Vagina (tissue), 2 donors: ENCODE measurements at regions not wholly inside any gene's neighbourhood (a gene's known extent, or its start where the extent isn't known, plus 50 kb on each side); places are given as distances from the start of the nearest gene placed in this dataset.

Source experiments
- DNase-seq, 2 donors: peaks; one replicate each; pipeline ENCODE4 v3.0.0-alpha.2; 2017; ENCODE audit errors: extremely low spot score in 2 of 2
- H3K27ac ChIP-seq: fragments of 200-600 bp; sonication (generic); one replicate; pipeline ENCODE4 v1.5.1; 2019
- H3K27me3 ChIP-seq: fragments of 200-600 bp; sonication (generic); one replicate; pipeline ENCODE4 v1.5.1; 2019
- H3K36me3 ChIP-seq, 2 donors: fragments of 200-600 bp; sonication (generic); one replicate each; pipeline ENCODE4 v1.5.1; 2017 to 2019
- H3K4me1 ChIP-seq: fragments of 200-600 bp; sonication (generic); one replicate; pipeline ENCODE4 v1.5.1; 2019
- H3K4me3 ChIP-seq, 2 donors: fragments of 200-600 bp; sonication (generic); 1 replicate in 1 of 2; 2 replicates in 1 of 2; pipeline ENCODE4 v1.5.1; 2016 to 2019
- H3K9me3 ChIP-seq: fragments of 200-600 bp; sonication (generic); one replicate; pipeline ENCODE4 v1.5.1; 2019
- CTCF ChIP-seq, 3 experiments: fragments of 450-650 bp in 2 of 3; fragments of 200-600 bp in 1 of 3; sonication (generic) in 1 of 3; IDR thresholded peaks; one replicate each; pipeline ENCODE4 v1.5.1; 2017 to 2019; ENCODE audit warnings: antibody characterized with exemption in 3 of 3, mild to moderate bottlenecking in 2 of 3, moderate library complexity in 2 of 3
- POLR2A ChIP-seq, 2 donors: fragments of 450-650 bp; IDR thresholded peaks; one replicate each; pipeline ENCODE4 v1.6.1; 2017; ENCODE audit warnings: antibody characterized with exemption in 2 of 2, mild to moderate bottlenecking in 2 of 2, moderate library complexity in 2 of 2
- POLR2AphosphoS5 ChIP-seq, 2 donors: sonication (generic); formaldehyde crosslinking; IDR thresholded peaks; one replicate each; pipeline ENCODE4 v1.9.0; 2017; ENCODE audit warnings: antibody characterized with exemption in 2 of 2, mild to moderate bottlenecking in 2 of 2, low read depth in 1 of 2; ENCODE audit not compliant: insufficient read depth in 1 of 2
- intact Hi-C: fragments of 100-400 bp; cut with DNase I; formaldehyde crosslinking; loops from one replicate; pipeline ENCODE4 v1.15.1; 2023

GRCh38 chr9:103700195-103700962 is 393.7 kb upstream of the SMC2 start:
- Histone ChIP-seq H3K9me3 (no peaks in the 10 kb centered on the region), H3K4me3 (no peak overlapping the region), H3K27ac (no peak overlapping the region), H3K36me3 (no peaks in the 10 kb centered on the region), H3K4me1 (no peaks in the 10 kb centered on the region), H3K27me3 (no peaks in the 10 kb centered on the region)
- TF ChIP-seq CTCF (IDR thresholded peaks at IDR 0.05) (no peak), POLR2AphosphoS5 (IDR thresholded peaks at IDR 0.05; ENCODE audit: insufficient read depth in 1 of 2, low read depth in 1 of 2) (no peak), POLR2A (IDR thresholded peaks at IDR 0.05) (no peak)
- intact Hi-C loops: no loop called here
- no peak for DNase-seq

GRCh38 chr9:103702572-103702971 is 391.5 kb upstream of the SMC2 start:
- DNase-seq: no peak
- H3K27me3 ChIP-seq: no peaks in the 10 kb centered on the region
- H3K4me3 ChIP-seq: no peak overlapping the region
- no peaks in the 10 kb centered on the region for H3K9me3 ChIP-seq
- TF ChIP-seq POLR2AphosphoS5 (IDR thresholded peaks at IDR 0.05; ENCODE audit: insufficient read depth in 1 of 2, low read depth in 1 of 2) (no peak), POLR2A (IDR thresholded peaks at IDR 0.05) (no peak), CTCF (IDR thresholded peaks at IDR 0.05) (no peak)
- no peaks in the 10 kb centered on the region for H3K4me1 ChIP-seq
- H3K36me3 ChIP-seq: no peaks in the 10 kb centered on the region
- H3K27ac ChIP-seq: no peak overlapping the region
- intact Hi-C loops: no loop called here

- no peaks in the 10 kb centered on the region for H3K4me1 ChIP-seq
- no peak for TF ChIP-seq POLR2AphosphoS5 (IDR thresholded peaks at IDR 0.05; ENCODE audit: insufficient read depth in 1 of 2, low read depth in 1 of 2)
- TF ChIP-seq CTCF (IDR thresholded peaks at IDR 0.05): no peak
- no peak overlapping the region for H3K4me3 ChIP-seq
- intact Hi-C loops: no loop called here
- no peaks in the 10 kb centered on the region for H3K36me3 ChIP-seq
- no peaks in the 10 kb centered on the region for H3K9me3 ChIP-seq
- H3K27ac ChIP-seq: no peak overlapping the region
- H3K27me3 ChIP-seq: no peaks in the 10 kb centered on the region
- no peak for DNase-seq
Measured at GRCh38 chr9:103707181-103707580, 386.9 kb upstream of the SMC2 start.

GRCh38 chr9:103709366-103709765 is 384.7 kb upstream of the SMC2 start:
- intact Hi-C loops: no loop called here
- TF ChIP-seq POLR2A (IDR thresholded peaks at IDR 0.05): no peak
- TF ChIP-seq CTCF (IDR thresholded peaks at IDR 0.05): no peak
- no peak for TF ChIP-seq POLR2AphosphoS5 (IDR thresholded peaks at IDR 0.05; ENCODE audit: insufficient read depth in 1 of 2, low read depth in 1 of 2)
- no peak for DNase-seq
- Histone ChIP-seq H3K4me3 (no peak overlapping the region), H3K9me3 (no peaks in the 10 kb centered on the region), H3K27me3 (no peaks in the 10 kb centered on the region), H3K36me3 (no peaks in the 10 kb centered on the region), H3K27ac (no peak overlapping the region), H3K4me1 (no peaks in the 10 kb centered on the region)

- Histone ChIP-seq H3K27me3 (no peaks in the 10 kb centered on the region), H3K27ac (no peak overlapping the region), H3K9me3 (no peaks in the 10 kb centered on the region), H3K4me1 (no peaks in the 10 kb centered on the region), H3K4me3 (no peak overlapping the region), H3K36me3 (no peaks in the 10 kb centered on the region)
- TF ChIP-seq POLR2AphosphoS5 (IDR thresholded peaks at IDR 0.05; ENCODE audit: insufficient read depth in 1 of 2, low read depth in 1 of 2) (no peak), POLR2A (IDR thresholded peaks at IDR 0.05) (no peak), CTCF (IDR thresholded peaks at IDR 0.05) (no peak)
- DNase-seq: no peak
- intact Hi-C loops: no loop called here
Measured at GRCh38 chr9:103713631-103714030, 380.5 kb upstream of the SMC2 start.
